Tibial artery (tissue), 4 donors: ENCODE measurements at regions not wholly inside any gene's neighbourhood (a gene's known extent, or its start where the extent isn't known, plus 50 kb on each side); places are given as distances from the start of the nearest gene placed in this dataset.

Experiments used
- DNase-seq, 2 donors: peaks; one replicate each; pipeline ENCODE4 v3.0.0-alpha.2; 2019
- H3K27ac ChIP-seq, 2 donors: fragments of 200-600 bp; sonication (generic) in 1 of 2; 1 replicate in 1 of 2; 2 replicates in 1 of 2; pipeline ENCODE4 v1.5.1; 2018 to 2019; ENCODE audit warnings: mild to moderate bottlenecking in 1 of 2
- H3K27me3 ChIP-seq, 2 donors: fragments of 200-600 bp; sonication (generic) in 1 of 2; one replicate each; pipeline versions ENCODE4 v1.5.1 to v1.6.0; 2016 to 2019
- H3K36me3 ChIP-seq, 3 donors: fragments of 200-600 bp; sonication (generic) in 2 of 3; one replicate each; pipeline ENCODE4 v1.5.1; 2016 to 2019; ENCODE audit warnings: mild to moderate bottlenecking in 2 of 3
- H3K4me1 ChIP-seq, 4 donors: fragments of 200-600 bp; sonication (generic) in 2 of 4; 1 replicate in 3 of 4; 2 replicates in 1 of 4; pipeline ENCODE4 v1.5.1; 2016 to 2019
- H3K4me3 ChIP-seq, 2 donors: fragments of 200-600 bp; sonication (generic) in 1 of 2; 1 replicate in 1 of 2; 2 replicates in 1 of 2; pipeline ENCODE4 v1.5.1; 2018 to 2019; ENCODE audit warnings: mild to moderate bottlenecking in 2 of 2
- H3K9me3 ChIP-seq, 3 donors: fragments of 200-600 bp; sonication (generic) in 1 of 3; one replicate each; pipeline ENCODE4 v1.5.1; 2016 to 2019
- CTCF ChIP-seq, 2 experiments: fragments of 200-600 bp in 1 of 2; fragments of 450-650 bp in 1 of 2; IDR thresholded peaks; one replicate each; pipeline ENCODE4 v1.5.1; 2017 to 2019; ENCODE audit warnings: antibody characterized with exemption in 2 of 2, mild to moderate bottlenecking in 1 of 2, moderate library complexity in 1 of 2
- intact Hi-C: fragments of 100-400 bp; cut with DNase I; formaldehyde crosslinking; loops from one replicate; pipeline ENCODE4 v1.15.0; 2023; ENCODE audit warnings: low total_unique reads

DNA sequence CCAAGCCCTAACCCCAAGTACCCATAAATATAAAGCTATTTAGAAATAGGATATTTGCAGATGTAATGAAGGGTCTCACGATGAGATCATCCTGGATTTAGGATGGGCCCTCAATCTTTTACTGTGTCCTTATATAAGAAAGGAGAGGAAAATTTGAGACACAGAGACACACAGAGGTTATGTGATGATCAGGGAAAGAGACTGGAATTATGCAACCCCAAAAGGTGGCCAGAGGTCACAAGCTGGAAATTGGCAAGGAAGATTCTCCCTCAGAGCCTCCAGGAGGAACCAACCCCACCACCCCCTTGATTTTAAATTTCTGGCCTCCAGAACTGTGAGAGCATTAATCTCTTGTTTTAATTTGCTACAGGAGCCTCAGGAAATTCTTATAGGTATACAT, 334.9 kb upstream of the PRICKLE1 start:
- H3K27ac ChIP-seq, result no peak overlapping the region
- no peak overlapping the region for H3K4me3 ChIP-seq
- DNase-seq, result no peak
- no peaks in the 10 kb centered on the region for H3K9me3 ChIP-seq
- no peaks in the 10 kb centered on the region for H3K4me1 ChIP-seq
- no peaks in the 10 kb centered on the region for H3K27me3 ChIP-seq
- no peak for TF ChIP-seq CTCF (IDR thresholded peaks at IDR 0.05)
- H3K36me3 ChIP-seq, result no peaks in the 10 kb centered on the region
- intact Hi-C loops, result no loop called here

- Histone ChIP-seq H3K9me3 (no peaks in the 10 kb centered on the region), H3K36me3 (no peaks in the 10 kb centered on the region), H3K27ac (no peak overlapping the region), H3K27me3 (no peaks in the 10 kb centered on the region), H3K4me3 (no peak overlapping the region), H3K4me1 (no peaks in the 10 kb centered on the region)
- no peak for DNase-seq
- intact Hi-C loops, result no loop called here
- TF ChIP-seq CTCF (IDR thresholded peaks at IDR 0.05), result no peak
Measured at GRCh38 chr12:42923583-42923982, 334.0 kb upstream of the PRICKLE1 start.

DNA sequence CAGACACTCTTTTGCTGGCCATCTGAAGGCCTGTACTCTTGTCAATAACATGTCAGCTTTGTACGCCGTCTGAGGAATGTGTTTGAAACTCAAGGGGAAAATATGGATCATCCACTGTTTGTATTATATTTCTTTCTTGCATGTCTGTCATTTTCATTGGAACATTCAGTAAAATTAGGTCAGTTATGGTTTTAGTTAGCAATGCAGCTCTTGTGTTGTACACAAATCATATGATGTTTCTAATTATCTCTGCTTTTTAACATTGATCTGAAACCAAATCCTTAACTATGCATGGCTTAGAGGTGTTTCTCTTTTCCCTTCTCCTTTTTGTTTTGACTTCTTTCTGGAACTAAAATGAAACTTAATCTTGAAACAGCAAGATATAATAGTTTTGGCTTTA, 333.6 kb upstream of the PRICKLE1 start:
- Histone ChIP-seq H3K9me3 (no peaks in the 10 kb centered on the region), H3K4me3 (no peak overlapping the region), H3K4me1 (no peaks in the 10 kb centered on the region), H3K27me3 (no peaks in the 10 kb centered on the region), H3K27ac (no peak overlapping the region), H3K36me3 (no peaks in the 10 kb centered on the region)
- intact Hi-C loops, result no loop called here
- DNase-seq, result no peak
- TF ChIP-seq CTCF (IDR thresholded peaks at IDR 0.05), result no peak

DNA sequence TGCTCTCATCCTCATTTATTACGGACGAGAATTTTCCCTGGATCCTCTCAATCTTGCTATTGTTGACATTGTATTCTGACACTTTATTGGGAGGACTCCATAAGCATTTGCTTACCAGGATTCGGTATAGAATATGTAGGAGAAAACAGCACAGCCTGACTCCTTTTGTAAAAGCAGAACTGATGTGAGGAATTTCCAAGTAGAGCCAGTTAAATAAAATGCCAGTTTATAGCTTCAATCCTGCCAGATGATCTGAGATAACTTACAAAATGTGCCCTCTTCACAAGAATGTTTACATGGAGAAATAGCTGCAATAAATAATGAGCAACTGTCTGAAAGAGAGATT, 332.9 kb upstream of the PRICKLE1 start:
- DNase-seq, result no peak
- intact Hi-C loops, result no loop called here
- Histone ChIP-seq H3K4me3 (no peak overlapping the region), H3K4me1 (no peaks in the 10 kb centered on the region), H3K27me3 (no peaks in the 10 kb centered on the region), H3K9me3 (no peaks in the 10 kb centered on the region), H3K27ac (no peak overlapping the region), H3K36me3 (no peaks in the 10 kb centered on the region)
- TF ChIP-seq CTCF (IDR thresholded peaks at IDR 0.05), result no peak

GRCh38 chr12:42921741-42922504, 332.4 kb upstream of the PRICKLE1 start:
- H3K4me1 ChIP-seq, result no peaks in the 10 kb centered on the region
- H3K9me3 ChIP-seq, result no peaks in the 10 kb centered on the region
- intact Hi-C loops, result no loop called here
- H3K27ac ChIP-seq, result no peak overlapping the region
- no peaks in the 10 kb centered on the region for H3K36me3 ChIP-seq
- no peak for TF ChIP-seq CTCF (IDR thresholded peaks at IDR 0.05)
- H3K4me3 ChIP-seq, result no peak overlapping the region
- H3K27me3 ChIP-seq, result no peaks in the 10 kb centered on the region
- no peak for DNase-seq

GRCh38 chr12:42919691-42920090, 330.1 kb upstream of the PRICKLE1 start:
- Histone ChIP-seq H3K4me1 (no peaks in the 10 kb centered on the region), H3K27ac (no peak overlapping the region), H3K9me3 (no peaks in the 10 kb centered on the region), H3K36me3 (no peaks in the 10 kb centered on the region), H3K27me3 (no peaks in the 10 kb centered on the region), H3K4me3 (no peak overlapping the region)
- TF ChIP-seq CTCF (IDR thresholded peaks at IDR 0.05), result no peak
- no peak for DNase-seq
- intact Hi-C loops, result no loop called here
